ENCODE measurements at regions not wholly inside any gene's neighbourhood (a gene's known extent, or its start where the extent isn't known, plus 50 kb on each side); places are given as distances from the start of the nearest gene placed in this dataset.

DNA sequence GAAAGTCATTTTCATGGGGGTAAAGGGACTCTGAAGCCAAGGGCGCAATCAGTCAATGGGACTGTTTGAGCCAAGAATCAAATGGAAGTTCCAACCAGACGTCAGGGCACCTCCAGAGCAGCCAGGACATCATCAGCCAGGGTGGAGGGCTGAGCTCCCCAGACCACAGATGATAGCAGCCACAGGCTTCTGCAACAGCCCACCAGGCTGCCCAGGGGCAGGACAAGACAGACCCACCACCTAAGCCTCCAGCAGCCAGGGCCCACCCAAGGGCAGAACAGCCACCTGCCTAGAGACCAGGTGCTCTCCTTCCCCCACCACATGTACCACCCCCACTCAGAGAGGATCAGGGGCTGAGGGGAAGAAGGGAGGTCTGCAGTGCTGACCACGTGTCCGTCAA, 53.8 kb upstream of the SLC66A3 start:
- TF ChIP-seq, protein P1, sequence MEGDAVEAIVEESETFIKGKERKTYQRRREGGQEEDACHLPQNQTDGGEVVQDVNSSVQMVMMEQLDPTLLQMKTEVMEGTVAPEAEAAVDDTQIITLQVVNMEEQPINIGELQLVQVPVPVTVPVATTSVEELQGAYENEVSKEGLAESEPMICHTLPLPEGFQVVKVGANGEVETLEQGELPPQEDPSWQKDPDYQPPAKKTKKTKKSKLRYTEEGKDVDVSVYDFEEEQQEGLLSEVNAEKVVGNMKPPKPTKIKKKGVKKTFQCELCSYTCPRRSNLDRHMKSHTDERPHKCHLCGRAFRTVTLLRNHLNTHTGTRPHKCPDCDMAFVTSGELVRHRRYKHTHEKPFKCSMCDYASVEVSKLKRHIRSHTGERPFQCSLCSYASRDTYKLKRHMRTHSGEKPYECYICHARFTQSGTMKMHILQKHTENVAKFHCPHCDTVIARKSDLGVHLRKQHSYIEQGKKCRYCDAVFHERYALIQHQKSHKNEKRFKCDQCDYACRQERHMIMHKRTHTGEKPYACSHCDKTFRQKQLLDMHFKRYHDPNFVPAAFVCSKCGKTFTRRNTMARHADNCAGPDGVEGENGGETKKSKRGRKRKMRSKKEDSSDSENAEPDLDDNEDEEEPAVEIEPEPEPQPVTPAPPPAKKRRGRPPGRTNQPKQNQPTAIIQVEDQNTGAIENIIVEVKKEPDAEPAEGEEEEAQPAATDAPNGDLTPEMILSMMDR (IDR thresholded peaks at IDR 0.05): no peak
- no peak for TF ChIP-seq POLR2A (IDR thresholded peaks at IDR 0.05)

Data from ovary (tissue), 3 donors.